22Rv1 (cell line): ENCODE measurements at regions not wholly inside any gene's neighbourhood (a gene's known extent, or its start where the extent isn't known, plus 50 kb on each side); places are given as distances from the start of the nearest gene placed in this dataset.

Experiments used
- H3K27ac ChIP-seq: fragments of 450-650 bp; 2 replicates; pipeline ENCODE4 v1.5.1; 2017
- CTCF ChIP-seq: fragments of 450-650 bp; IDR thresholded peaks from 2 replicates; pipeline ENCODE4 v1.5.1; 2017; ENCODE audit warnings: mild to moderate bottlenecking
- ZFX ChIP-seq: fragments of 450-650 bp; IDR thresholded peaks from 2 replicates; pipeline ENCODE4 v1.6.1; 2017; ENCODE audit warnings: antibody characterized with exemption, borderline replicate concordance

GRCh38 chr6:97805596-97805995, 522.6 kb upstream of the MMS22L start:
- H3K27ac ChIP-seq = no peak overlapping the region
- TF ChIP-seq CTCF (no peak), ZFX (no peak)

- no peak for TF ChIP-seq ZFX
- TF ChIP-seq CTCF = no peak
These were observed 529.9 kb upstream of the MMS22L start for GRCh38 chr6:97812940-97813339.

GRCh38 chr6:97813889-97814567, 531.0 kb upstream of the MMS22L start:
- TF ChIP-seq ZFX (no peak), CTCF (no peak)
- no peak overlapping the region for H3K27ac ChIP-seq

More at GRCh38 chr6:97812940-97813339, 529.9 kb upstream of the MMS22L start:
- no peak overlapping the region for H3K27ac ChIP-seq

- TF ChIP-seq ZFX (no peak), CTCF (no peak)
- no peak overlapping the region for H3K27ac ChIP-seq
These were observed 532.3 kb upstream of the MMS22L start for GRCh38 chr6:97815301-97815812.

- TF ChIP-seq ZFX (no peak), CTCF (no peak)
- no peak overlapping the region for H3K27ac ChIP-seq
These were observed 533.5 kb upstream of the MMS22L start for GRCh38 chr6:97816526-97816925.

GRCh38 chr6:97819710-97820109, 536.7 kb upstream of the MMS22L start:
- H3K27ac ChIP-seq = no peak overlapping the region
- no peak for TF ChIP-seq CTCF
- no peak for TF ChIP-seq ZFX

GRCh38 chr6:97820400-97820799, 537.4 kb upstream of the MMS22L start:
- H3K27ac ChIP-seq = no peak overlapping the region
- TF ChIP-seq ZFX (no peak), CTCF (no peak)
